ENCODE measurements at regions not wholly inside any gene's neighbourhood (a gene's known extent, or its start where the extent isn't known, plus 50 kb on each side); places are given as distances from the start of the nearest gene placed in this dataset.

DNA sequence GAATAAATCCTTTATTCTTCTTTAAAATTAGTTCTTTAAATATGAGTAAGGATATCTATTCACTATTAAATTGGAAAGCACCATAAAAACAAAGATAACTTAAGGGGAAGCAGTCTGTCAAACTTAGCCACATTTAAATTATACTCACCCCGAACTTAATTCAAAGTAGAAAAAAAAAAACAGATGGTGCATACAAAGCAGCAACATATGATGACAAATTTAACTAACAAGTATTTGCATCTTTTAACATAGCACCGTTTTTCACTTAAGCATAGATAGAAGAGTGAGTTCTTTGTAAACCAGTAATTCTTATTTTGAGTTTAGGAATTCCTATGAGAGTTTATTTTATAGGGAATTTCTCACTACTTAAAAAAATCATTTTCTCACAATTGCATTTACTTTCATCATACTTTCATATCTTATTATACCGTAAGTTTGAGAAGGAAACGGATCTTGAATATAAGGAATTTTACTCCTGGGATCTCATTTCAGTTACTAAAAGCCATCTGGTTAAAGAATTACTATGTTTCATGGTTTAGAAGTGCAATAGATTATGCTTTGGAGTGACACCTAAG, 828.2 kb upstream of the MAP3K7 start:
- DNase-seq = no peak

DNA sequence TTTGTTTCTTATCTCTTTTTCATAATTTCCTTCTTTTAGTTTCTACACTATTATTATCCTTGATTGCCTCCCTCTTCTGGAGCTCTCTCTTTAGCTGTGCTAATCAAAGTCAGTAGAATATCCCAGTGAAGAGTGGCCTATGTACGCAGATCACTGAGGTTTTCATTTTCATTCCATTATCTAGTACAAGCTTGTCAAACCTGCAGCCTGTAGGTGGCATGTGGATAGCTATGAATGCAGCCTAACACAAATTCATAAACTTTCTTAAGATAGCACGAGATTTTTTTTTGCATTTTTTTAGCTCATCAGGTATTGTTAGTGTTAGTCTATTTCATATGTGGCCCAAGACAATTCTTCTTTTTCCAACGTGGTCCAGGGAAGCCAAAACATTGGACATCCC, 825.7 kb upstream of the MAP3K7 start:
- no peak for DNase-seq

DNA sequence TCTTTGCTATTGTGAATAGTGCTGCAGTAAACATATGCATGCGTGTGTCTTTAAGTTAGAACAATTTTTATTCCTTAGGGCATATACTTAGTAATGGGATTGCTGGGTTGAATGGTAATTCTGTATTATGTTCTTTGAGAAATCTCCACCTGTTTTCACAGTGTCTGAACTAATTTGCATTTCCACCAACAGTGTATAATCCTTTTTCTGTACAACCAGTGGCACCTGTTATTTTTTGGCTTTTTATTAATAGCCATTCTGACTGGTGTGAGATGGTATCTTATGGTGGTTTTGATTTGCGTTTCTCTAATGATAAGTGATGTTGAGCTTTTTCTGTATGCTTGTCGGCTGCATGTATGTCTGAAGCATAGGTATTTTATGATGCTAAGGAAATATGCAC, 820.8 kb upstream of the MAP3K7 start:
- DNase-seq = no peak

DNA sequence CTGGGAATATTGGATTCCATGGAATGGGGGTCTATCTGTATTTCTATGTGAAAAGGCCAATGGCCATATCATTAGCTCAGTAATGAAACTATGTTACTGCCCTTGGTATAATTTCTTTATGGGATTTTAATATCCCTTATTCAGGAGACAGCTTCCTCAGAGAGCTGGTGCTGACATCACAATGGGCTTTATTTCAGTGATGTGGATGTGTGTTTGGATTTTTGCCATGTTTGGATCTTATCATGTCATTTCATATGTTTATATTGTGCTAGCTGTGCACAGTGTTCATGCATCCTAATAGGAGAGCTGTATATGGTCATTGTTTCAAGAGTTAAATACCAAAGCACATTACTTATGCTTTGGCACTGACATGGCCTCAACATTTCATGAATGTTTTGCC, 806.1 kb upstream of the MAP3K7 start:
- no peak for DNase-seq

DNA sequence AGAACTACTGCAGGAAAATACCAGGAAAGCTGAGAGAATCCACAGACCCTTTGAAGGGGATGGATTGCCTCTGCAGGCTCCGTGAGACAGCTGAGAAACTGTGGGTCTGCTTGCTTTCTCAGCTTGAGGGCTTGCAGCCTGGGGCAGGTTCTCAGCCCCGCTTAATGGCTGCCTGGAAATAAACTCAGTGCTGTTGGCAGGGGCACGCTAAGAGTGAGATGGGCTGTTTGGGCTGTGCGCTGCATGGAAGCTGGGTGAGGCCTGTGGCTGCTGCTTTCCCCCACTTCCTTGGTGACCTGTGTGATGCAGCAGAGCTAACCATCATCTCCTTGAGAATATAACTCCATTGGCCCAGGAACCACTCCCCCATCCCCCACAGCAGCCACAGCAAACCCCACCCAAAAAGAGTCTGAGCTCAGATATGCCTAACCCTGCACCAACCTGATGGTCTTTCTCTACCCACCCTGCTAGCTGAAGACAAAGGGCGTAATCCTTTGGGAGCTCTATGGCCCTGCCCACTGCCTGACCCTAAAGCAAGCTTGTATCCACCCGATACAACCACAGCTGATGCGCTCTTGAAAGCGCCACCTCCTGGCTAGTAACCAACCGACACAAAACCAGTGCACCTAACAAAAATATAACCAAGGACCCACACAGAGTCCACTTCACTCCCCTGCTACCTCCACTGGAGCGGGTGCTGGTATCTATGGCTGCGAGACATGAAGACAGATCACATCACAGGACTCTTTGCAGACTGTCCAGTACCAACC, 800.6 kb upstream of the MAP3K7 start:
- no peak for DNase-seq

DNA sequence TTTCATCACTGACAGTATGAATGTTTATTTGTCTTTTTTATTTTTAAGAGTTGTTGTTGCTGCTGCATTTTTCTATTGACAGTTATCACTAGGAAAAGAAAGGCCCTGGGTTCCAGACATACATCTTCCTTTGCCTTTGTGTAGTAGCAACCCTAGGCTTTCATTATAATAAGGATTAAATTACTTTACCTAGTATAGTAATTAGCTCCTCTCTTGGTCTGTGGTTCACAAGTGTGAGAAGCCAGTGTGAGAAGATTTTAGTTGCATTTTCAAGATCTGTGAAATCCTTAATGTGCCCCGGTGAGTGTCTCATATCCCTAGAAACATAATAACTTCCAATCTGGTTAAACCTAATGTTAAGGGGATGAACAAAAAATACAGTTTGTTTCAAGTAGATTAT, 799.3 kb upstream of the MAP3K7 start:
- no peak for DNase-seq

DNA sequence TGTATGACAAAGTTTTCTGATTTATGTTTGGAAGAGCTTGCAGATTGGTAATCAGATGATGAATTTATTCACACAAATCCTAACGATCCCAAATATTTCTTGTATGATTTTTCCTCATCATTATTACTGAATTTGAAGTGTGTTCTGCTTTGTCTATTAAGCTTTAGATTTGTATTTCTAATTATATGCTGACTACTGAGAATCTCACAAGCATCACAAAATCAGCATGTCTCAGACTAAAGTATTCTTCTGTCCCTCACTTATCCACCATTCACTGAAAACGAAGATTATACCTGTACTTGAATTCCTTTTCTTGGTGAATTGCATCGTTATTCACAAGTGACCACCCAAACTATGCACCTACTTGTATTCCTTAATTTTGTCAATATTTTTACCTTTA, 796.3 kb upstream of the MAP3K7 start:
- no peak for DNase-seq

DNA sequence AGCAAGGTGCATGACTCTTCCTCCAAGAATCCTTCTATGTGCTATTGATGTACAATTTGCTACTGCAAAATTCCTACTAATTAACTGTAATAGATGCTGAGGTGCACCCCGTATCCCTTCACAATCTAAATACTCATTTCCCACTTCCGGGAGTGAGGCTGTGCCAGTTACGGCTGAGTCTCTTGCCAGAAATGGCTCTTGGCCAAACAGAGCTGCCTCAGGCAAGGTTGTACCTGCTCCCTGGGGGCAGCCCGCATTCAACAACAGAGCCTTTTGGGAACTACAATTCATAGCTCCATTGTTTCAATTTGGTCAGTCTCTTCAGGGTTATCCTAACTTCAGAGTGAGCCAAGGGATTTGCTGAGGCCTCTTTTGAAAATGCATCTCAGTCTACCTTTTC, 789.8 kb upstream of the MAP3K7 start:
- peak; percentile 92 for DNase-seq

DNA sequence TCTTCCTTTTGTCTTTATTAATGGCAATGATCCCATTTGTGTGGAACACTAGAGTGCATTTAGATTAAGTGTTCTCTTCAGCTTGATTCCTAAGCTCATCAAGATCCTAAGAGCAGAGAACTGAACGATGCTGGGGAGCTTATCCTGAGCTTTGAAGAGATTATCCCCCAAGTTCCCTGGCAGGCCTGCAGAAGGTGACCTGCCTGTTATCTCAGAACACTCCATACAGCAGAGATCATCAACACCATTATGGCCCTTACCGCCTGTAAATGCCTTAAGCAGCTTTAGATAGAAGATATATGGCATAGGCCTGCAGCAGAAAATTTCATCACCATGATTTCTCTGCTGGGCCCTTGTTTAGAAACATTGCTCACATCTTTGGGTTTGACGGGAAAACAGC, 779.9 kb upstream of the MAP3K7 start:
- DNase-seq = no peak

DNA sequence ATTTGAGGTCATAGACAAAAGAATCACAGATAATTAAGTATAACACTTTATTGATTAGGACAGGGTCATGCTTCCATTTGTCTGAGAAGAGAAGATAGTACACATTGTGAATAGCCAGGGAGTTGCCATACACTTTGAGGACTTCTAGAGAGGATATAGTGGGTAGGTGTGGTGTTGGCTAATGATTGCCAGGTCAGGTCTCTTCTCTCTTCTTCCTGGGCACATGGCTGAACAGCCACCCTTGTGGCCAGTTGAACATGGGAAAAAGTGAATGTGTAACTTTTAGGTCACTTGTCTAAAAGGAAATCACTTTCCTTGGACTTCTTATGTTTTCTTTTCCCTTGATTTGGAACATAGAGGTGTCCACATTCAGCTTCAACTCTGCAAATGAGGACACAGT, 772.1 kb upstream of the MAP3K7 start:
- no peak for DNase-seq

DNA sequence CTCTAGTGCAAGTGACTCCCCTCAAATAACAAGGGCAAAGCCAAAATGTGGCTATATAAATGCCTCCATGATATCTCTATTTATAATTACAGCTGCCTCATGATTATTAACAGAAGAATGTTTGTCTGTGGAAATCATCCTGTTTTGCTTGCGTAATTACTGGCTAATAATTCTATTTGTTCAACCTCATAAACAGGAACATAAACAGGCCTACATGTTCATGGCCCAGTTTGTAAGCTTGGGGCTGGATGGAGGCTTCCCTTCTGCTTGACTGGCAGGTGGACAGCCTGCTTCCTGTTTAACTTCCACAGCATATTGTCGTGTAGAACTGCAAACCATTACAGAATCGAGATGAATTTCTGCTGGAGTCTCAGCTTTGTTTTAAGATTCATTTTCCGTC, 766.0 kb upstream of the MAP3K7 start:
- no peak for DNase-seq

DNA sequence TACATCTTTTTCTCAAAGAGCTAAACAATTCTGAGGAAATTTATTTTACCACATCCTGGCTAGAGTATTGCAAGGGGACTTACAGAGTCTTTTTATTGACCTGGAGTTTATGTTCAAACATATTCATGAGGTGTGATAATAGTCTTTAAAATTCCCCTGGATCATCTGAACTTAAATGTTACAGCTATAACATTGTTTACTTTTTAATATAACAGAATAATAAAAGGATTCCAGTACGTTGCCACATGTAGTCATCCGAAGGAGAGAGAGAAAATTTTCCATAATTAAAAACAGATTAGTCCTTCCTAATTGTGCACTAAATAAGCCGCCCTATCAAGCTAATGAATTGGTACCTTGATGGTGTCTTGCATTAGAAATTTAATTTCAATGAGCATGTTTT, 765.4 kb upstream of the MAP3K7 start:
- DNase-seq = no peak

DNA sequence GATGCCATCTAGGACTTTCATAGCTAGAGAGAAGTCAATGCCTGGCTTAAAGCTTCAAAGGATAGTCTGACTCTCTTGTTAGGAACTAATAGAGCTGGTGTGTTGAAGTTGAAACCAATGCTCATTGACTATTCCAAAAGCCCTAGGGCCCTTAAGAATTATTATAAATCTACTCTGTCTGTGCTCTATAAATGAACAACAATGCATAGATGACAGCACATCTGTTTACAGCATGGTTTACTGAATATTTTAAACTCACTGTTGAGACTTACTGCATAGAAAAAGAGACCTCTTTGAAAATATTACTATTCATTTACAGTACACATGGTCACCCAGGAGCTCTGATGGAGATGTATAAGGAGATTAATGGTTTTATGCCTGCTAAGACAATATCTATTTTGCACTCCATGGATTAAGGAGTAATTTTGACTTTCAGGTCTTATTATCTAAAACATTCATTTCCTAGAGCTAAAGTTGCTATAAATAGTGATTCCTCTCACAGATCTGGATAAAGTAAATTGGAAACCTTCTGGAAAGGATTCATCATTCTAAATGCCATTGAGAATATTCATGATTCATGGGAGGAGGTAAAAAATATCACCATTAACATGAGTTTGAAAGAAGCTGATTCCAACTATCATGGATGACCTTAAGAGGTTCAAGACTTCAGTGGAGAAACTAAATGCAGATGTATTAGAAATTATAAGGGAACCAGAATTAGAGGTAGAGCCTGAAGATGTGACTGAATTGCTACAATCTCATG, 763.5 kb upstream of the MAP3K7 start:
- no peak for DNase-seq

DNA sequence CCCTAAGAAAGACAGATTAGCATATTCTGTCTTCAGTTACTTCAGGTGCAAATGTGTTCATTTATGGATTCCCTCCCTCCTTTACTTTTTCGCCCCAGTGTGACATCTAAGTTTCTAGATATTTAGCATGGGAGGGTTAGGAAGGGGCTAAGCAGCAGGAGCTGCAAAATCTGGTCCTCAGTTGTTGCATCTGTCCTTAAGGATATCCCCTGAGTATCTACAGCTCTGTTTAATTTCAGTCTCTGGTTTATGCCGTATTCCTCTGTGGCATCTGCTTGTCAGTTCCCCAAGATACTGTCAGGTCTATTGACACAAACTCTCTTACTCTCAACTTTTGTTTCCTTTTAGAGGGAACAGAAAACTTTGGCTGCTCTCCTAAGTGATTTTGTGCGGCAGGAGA, 754.6 kb upstream of the MAP3K7 start:
- DNase-seq = no peak

DNA sequence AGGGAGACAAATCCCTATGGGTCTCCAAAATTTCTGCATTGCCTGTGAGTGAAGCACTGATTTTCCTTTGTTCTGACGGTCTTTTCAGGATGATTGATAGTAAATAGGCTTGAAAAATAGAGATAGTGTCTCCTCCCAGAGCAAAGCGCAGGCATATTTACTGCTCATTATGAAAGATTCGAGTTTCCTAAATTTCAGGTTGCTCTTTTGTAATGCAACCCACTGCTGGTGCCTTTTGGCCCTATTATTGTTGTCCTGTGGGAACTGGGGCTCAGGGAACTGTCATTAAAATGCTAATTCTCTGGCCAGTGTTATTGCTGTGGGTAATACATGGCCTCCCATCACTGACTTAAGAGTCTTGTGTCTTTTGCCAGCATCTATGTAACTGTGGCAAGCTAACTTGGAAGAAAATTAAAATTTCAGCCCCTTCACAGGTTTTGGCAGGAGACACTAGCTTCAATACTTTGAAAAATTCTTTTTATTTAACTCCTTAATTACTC, 754.1 kb upstream of the MAP3K7 start:
- no peak for DNase-seq

DNA sequence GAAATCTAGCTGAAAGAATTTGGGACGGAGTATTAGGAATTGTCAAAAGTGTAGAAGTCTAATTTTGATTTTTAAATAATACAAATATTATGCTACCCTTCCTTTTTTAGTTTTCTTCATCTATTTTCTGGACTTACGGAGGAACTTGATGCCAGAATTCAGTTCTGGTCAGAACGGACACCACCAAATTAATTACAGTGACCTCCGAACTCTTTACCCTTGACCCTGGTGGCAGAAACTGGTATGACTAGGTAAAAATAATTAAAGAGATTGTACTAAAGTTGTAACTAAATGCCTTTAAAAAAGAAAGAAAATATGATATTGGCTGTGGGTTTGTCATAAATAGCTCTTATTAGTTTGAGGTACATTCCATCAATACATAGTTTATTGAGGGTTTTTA, 751.1 kb upstream of the MAP3K7 start:
- no peak for DNase-seq

DNA sequence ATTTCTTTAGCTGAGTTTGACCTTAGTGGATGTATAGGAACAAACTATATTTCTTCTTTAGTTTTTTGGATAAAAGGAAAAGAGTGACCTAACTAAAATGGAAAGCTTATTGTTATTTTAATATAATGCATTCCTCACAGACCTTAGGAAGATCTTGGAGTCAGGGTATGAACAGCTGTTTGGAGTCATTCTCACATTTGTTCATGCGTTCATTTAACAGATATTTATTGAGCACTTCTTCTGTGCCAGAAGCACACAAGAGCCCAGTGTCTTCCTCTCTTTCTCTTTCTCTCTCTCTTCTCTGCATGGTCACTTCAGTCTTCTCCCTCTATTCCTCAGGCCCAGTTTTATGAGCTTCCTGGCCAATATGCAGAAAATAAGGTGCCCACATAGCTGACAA, 744.0 kb upstream of the MAP3K7 start:
- no peak for DNase-seq

DNA sequence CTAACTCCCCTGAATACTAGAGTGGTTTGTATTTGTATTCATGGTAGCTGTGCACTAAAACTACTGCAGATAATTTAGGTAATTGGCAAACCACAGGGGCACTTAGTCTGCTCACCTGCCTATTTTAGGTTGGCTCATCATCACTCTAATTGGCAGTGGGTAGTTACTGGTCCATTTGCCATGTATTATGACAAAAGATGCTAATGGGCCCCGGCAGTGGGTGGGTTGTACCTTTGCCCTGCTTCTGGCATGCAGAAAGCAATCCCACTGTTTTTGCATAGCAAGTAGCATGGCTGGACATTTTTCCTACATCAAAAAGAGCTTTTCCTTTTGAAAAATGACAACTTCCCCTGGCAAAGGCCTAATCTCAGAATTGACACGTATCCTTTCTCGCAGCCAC, 741.4 kb upstream of the MAP3K7 start:
- DNase-seq = no peak

DNA sequence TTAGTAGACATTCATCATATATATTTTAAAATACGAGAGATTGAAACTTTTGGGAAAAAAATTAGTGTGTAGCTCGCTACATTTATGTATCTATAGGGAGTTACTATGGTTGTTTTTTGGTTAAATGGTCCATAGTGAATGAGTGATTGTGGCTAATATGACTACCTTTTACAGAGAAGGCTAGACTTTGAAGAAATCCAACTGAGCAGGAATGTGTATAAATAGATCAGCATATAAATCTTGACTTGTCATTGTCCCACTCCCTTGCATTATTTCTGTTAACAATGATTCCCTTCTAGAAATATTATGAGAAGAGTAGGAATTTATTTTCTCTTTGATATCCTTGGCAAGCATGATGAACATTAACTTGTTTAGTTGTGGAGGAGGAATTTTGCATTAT, 737.8 kb upstream of the MAP3K7 start:
- DNase-seq = no peak

DNA sequence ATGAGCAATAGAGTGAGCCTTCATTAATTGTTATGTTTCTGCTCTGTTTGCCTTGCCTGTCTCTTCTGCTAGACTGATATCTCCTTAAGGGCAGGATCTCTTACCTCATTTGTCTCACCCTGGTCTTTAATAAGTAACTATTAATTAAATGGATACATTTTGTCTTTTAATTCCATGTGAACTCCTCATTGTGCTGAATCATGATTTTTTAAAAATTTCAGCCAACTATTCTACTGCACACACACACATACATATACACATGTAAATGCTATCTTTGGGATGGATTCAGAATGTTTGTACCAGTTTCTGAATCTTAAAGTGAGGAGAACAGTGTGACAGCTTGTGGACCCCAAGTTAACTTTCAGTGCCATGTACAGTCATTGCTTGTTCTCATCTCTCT, 731.1 kb upstream of the MAP3K7 start:
- DNase-seq = no peak

DNA sequence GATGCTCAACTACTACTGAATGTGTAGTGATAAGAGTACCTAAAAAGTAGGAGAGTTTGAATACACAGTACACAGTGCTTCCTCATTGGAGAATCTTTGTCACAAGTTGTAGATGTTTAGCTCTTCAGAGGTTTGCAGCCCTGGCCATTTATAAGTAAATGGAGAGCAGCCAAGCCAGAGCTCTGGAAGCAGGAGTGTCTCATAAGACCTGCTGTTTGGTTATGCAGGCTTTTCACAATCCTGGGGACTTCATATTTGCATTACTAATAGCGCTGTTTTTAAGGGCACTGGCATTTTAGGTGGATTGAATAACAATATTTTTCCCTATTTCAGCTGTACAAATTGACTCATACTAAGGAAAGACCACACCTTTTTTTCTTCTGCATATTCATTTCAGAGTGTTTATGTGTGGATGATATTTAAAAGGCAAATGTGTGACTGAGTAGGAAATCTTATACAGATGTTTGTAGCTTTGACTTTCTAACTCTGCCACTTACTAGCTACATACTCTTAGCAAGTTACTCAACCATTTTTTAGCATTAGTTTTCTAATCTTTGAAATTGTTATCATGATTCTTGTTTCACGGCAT, 730.5 kb upstream of the MAP3K7 start:
- no peak for DNase-seq

DNA sequence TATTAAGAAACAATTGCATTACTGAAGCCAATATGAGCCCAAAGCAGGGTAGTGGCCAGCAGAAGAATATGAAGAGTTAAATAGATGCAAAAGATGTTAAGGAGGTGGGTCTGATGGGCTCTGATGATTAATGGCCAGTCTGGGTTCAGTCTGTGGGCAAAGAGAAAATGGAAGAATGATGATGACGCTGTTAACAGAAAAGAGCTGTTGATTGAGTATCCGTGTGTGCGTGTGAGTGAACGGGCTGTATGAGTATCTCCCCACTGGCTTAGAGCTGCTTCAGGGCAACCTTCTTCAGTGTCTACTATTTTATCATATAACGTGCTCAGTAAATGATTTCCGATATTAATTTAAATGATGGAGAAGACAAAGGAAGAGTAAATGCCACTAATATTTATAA, 723.3 kb upstream of the MAP3K7 start:
- DNase-seq = no peak

DNA sequence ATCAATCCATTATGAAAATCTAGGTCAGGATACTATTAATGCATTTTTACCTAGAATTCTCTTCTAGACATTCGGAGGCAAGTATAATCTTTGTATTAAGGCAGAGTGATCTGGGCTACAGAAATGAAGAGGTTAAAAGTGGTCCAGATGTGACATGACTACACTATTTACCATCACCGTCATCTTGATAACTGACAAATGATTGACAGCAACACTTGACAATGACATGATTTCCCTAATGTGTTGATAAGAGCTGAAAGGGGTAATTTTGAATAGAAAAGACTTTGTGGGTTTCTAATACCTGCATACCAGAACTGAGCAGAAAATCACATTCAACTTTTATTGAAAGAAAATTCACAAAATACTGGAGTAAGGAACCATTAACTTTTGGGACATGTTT, 718.9 kb upstream of the MAP3K7 start:
- no peak for DNase-seq

DNA sequence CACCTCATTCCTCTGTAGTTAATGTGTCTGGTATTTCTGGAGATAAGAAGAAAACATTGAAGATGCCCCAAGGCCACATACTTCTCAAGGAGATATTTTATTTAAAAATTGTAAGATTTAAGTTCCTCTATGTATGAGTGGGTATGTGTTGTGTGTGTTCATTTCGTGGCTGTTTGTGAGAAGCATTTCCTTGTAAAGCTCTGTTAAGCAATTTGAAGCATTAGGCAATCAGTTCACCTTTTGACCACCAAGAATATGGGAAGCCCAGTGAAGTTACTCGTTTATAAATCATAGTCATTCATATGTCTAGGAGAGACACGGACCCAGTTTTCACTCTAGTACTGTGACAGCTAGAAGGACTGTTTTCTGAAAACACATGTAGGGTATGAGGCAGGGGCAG, 717.6 kb upstream of the MAP3K7 start:
- no peak for DNase-seq

Measured in DMS153 (cell line).